PC-9 (cell line): ENCODE measurements at regions not wholly inside any gene's neighbourhood (a gene's known extent, or its start where the extent isn't known, plus 50 kb on each side); places are given as distances from the start of the nearest gene placed in this dataset.

Experiments used
- EZH2 ChIP-seq: fragments of 200-600 bp; sonication (generic); IDR thresholded peaks from 2 replicates; pipeline ENCODE4 v1.8.0; 2017; ENCODE audit warnings: antibody characterized with exemption, low read depth
- TF ChIP-seq, protein P1 (sequence below): fragments of 200-600 bp; sonication (generic); conservative IDR thresholded peaks from 2 replicates; pipeline ENCODE4 v1.6.1; 2017; ENCODE audit warnings: mixed run types, antibody characterized with exemption, mild to moderate bottlenecking, moderate library complexity

DNA sequence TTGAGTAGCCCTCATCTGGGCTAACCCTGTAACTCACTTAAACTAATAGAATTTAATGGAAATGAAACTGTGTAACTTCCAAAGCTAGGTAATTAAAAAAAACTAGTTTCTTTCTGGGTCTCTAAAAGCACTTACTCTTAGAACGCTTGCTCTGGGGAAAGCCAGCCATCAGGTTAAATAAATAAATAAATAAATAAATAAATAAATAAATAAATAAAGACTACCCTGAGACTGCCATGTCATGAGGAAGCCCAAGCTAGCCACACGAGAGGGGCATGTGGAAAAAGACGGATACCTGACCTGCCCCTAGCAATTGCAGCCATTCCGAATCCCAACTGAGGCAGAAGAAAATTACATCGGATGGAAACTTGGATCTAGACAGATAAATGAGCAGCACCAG is 51.3 kb upstream of the FER start:
- TF ChIP-seq, protein P1, sequence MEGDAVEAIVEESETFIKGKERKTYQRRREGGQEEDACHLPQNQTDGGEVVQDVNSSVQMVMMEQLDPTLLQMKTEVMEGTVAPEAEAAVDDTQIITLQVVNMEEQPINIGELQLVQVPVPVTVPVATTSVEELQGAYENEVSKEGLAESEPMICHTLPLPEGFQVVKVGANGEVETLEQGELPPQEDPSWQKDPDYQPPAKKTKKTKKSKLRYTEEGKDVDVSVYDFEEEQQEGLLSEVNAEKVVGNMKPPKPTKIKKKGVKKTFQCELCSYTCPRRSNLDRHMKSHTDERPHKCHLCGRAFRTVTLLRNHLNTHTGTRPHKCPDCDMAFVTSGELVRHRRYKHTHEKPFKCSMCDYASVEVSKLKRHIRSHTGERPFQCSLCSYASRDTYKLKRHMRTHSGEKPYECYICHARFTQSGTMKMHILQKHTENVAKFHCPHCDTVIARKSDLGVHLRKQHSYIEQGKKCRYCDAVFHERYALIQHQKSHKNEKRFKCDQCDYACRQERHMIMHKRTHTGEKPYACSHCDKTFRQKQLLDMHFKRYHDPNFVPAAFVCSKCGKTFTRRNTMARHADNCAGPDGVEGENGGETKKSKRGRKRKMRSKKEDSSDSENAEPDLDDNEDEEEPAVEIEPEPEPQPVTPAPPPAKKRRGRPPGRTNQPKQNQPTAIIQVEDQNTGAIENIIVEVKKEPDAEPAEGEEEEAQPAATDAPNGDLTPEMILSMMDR = no peak
- TF ChIP-seq EZH2 = no peak
